ENCODE measurements at regions not wholly inside any gene's neighbourhood (a gene's known extent, or its start where the extent isn't known, plus 50 kb on each side); places are given as distances from the start of the nearest gene placed in this dataset.

GRCh38 chr5:155252717-155253116 lies 239.2 kb downstream of the KIF4B start:
- DNase-seq (ENCODE audit: low read depth, low spot score), result no peak
- no peak overlapping the region for H3K4me3 ChIP-seq (ENCODE audit: low read depth, low read length)
- in situ Hi-C loops (cut with HindIII; ENCODE audit: low sequenced_read_pairs), result no loop called here
- no peak for TF ChIP-seq CTCF (IDR thresholded peaks at IDR 0.05; ENCODE audit: low read depth, low read length)

DNA sequence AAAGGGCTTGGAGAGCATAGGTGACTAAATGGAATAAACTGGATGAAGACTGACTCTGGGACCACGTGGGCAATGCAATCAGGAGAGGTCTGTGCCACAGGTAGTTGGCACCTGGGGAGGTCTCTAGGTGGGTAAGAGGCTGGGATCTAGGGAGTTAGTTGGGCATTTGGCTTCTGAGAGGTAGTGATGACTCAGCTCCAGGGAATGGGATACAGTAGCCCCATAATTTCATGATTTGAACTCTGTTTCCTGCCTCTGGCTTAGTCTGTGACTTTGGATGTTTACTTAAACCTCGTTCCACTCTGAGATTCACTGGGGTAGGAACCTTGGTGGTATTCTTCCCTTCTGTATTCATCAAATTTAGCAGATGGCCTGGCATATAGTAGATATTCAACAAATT lies 240.8 kb downstream of the KIF4B start:
- H3K4me3 ChIP-seq (ENCODE audit: low read depth, low read length), result no peak overlapping the region

GRCh38 chr5:155258161-155258560 lies 244.6 kb downstream of the KIF4B start:
- in situ Hi-C loops (cut with HindIII; ENCODE audit: low sequenced_read_pairs), result no loop called here

More for the DNA sequence above, 240.8 kb downstream of the KIF4B start:
- no peak for DNase-seq (ENCODE audit: low read depth, low spot score)
- in situ Hi-C loops (cut with HindIII; ENCODE audit: low sequenced_read_pairs), result no loop called here
- no peak for TF ChIP-seq CTCF (IDR thresholded peaks at IDR 0.05; ENCODE audit: low read depth, low read length)

DNA sequence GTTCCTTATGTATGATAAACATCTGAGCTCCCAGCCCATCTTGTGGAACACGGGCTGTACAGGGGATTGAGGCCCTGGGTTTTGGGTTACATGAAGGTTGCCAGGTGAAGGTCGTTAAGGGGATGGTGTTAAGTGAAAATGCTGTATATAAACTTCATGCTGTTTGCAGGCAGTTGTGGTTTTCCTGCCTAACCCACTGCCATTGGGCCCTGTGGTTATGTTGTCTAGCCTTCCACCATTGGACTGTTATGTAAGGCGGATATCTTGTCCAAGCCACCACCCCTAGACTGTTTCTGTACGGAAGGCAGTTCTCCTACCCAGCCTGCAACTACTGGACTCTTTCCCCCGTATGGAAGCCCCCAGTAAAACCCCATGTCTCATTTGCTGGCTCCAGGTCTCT lies 246.1 kb downstream of the KIF4B start:
- in situ Hi-C loops (cut with HindIII; ENCODE audit: low sequenced_read_pairs), result no loop called here
- no peak for DNase-seq (ENCODE audit: low read depth, low spot score)

More at GRCh38 chr5:155258161-155258560, 244.6 kb downstream of the KIF4B start:
- no peak for DNase-seq (ENCODE audit: low read depth, low spot score)
- H3K4me3 ChIP-seq (ENCODE audit: low read depth, low read length), result no peak overlapping the region
- no peak for TF ChIP-seq CTCF (IDR thresholded peaks at IDR 0.05; ENCODE audit: low read depth, low read length)

GRCh38 chr5:155260798-155261197 lies 247.2 kb downstream of the KIF4B start:
- no peak for TF ChIP-seq CTCF (IDR thresholded peaks at IDR 0.05; ENCODE audit: low read depth, low read length)
- in situ Hi-C loops (cut with HindIII; ENCODE audit: low sequenced_read_pairs), result no loop called here
- H3K4me3 ChIP-seq (ENCODE audit: low read depth, low read length), result no peak overlapping the region
- no peak for DNase-seq (ENCODE audit: low read depth, low spot score)

More for the DNA sequence above, 246.1 kb downstream of the KIF4B start:
- H3K4me3 ChIP-seq (ENCODE audit: low read depth, low read length), result no peak overlapping the region
- TF ChIP-seq CTCF (IDR thresholded peaks at IDR 0.05; ENCODE audit: low read depth, low read length), result no peak

DNA sequence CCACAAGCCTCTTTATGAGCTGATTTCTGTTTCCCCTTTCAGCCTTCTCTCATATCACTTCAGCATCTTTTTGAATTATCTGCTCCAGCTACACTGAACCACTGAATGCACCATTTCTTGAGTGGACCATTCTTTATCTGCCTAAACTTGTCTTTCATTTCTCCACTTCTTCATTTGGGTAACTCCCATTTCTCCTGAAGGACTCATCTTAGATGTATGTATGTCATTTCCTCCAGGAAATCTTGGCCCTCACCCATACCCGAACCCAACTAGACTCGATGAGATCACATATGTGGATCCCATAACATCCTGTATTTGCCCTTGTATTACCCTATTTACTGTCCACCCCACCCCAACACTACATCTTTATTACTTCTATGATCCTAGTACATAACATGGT lies 249.8 kb downstream of the KIF4B start:
- TF ChIP-seq CTCF (IDR thresholded peaks at IDR 0.05; ENCODE audit: low read depth, low read length), result no peak
- no peak overlapping the region for H3K4me3 ChIP-seq (ENCODE audit: low read depth, low read length)
- no peak for DNase-seq (ENCODE audit: low read depth, low spot score)
- in situ Hi-C loops (cut with HindIII; ENCODE audit: low sequenced_read_pairs), result no loop called here

- in situ Hi-C loops (cut with HindIII; ENCODE audit: low sequenced_read_pairs), result no loop called here
- H3K4me3 ChIP-seq (ENCODE audit: low read depth, low read length), result no peak overlapping the region
- no peak for TF ChIP-seq CTCF (IDR thresholded peaks at IDR 0.05; ENCODE audit: low read depth, low read length)
- no peak for DNase-seq (ENCODE audit: low read depth, low spot score)
These were observed 251.3 kb downstream of the KIF4B start for GRCh38 chr5:155264809-155265208.
